NB4 (cell line): ENCODE measurements at regions not wholly inside any gene's neighbourhood (a gene's known extent, or its start where the extent isn't known, plus 50 kb on each side); places are given as distances from the start of the nearest gene placed in this dataset.

Source experiments
- DNase-seq: peaks from one replicate; pipeline ENCODE4 v3.0.0; 2010; ENCODE audit warnings: low read depth
- H3K4me3 ChIP-seq: one replicate; pipeline ENCODE4 v1.5.1; 2011; ENCODE audit warnings: mild to moderate bottlenecking, low read depth, low read length, moderate library complexity
- MYC ChIP-seq: IDR thresholded peaks from 2 replicates; pipeline ENCODE4 v1.6.1; 2011; ENCODE audit warnings: low read depth, low read length
- POLR2A ChIP-seq: IDR thresholded peaks from 2 replicates; pipeline ENCODE4 v1.6.1; 2011; ENCODE audit warnings: mild to moderate bottlenecking; ENCODE audit not compliant: insufficient read length; ENCODE audit errors: extremely low read depth
- TF ChIP-seq, protein P1 (sequence below): IDR thresholded peaks from one replicate; pipeline ENCODE4 v1.5.1; 2012; ENCODE audit warnings: low read depth, low read length
- TF ChIP-seq, protein P2 (sequence below): IDR thresholded peaks from 2 replicates; pipeline ENCODE4 v1.6.1; 2011; ENCODE audit warnings: low read depth, low read length

DNA sequence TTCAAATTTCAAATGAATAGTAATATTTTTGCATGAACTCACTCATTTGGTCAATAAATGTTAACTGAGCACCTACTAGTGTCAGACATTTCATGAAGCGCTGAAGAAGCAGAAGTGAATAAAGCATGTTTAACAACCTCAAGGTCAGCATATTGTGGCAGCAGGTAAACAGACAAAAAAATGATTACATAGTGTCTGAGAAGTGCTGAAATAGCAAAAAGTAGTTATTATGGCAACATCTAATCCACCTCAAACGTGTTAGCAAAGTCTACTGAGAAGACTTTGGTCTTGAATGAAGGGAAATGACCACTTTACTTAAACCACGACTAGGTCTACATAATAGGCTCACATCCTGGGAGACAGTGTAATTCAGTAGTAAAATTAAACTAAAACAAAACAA lies 452.2 kb upstream of the LRATD1 start:
- H3K4me3 ChIP-seq, result no peak overlapping the region
- no peak for TF ChIP-seq POLR2A
- TF ChIP-seq, protein P1, sequence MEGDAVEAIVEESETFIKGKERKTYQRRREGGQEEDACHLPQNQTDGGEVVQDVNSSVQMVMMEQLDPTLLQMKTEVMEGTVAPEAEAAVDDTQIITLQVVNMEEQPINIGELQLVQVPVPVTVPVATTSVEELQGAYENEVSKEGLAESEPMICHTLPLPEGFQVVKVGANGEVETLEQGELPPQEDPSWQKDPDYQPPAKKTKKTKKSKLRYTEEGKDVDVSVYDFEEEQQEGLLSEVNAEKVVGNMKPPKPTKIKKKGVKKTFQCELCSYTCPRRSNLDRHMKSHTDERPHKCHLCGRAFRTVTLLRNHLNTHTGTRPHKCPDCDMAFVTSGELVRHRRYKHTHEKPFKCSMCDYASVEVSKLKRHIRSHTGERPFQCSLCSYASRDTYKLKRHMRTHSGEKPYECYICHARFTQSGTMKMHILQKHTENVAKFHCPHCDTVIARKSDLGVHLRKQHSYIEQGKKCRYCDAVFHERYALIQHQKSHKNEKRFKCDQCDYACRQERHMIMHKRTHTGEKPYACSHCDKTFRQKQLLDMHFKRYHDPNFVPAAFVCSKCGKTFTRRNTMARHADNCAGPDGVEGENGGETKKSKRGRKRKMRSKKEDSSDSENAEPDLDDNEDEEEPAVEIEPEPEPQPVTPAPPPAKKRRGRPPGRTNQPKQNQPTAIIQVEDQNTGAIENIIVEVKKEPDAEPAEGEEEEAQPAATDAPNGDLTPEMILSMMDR, result no peak
- TF ChIP-seq MYC, result no peak
- TF ChIP-seq, protein P2, sequence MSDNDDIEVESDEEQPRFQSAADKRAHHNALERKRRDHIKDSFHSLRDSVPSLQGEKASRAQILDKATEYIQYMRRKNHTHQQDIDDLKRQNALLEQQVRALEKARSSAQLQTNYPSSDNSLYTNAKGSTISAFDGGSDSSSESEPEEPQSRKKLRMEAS, result no peak
- DNase-seq, result no peak

DNA sequence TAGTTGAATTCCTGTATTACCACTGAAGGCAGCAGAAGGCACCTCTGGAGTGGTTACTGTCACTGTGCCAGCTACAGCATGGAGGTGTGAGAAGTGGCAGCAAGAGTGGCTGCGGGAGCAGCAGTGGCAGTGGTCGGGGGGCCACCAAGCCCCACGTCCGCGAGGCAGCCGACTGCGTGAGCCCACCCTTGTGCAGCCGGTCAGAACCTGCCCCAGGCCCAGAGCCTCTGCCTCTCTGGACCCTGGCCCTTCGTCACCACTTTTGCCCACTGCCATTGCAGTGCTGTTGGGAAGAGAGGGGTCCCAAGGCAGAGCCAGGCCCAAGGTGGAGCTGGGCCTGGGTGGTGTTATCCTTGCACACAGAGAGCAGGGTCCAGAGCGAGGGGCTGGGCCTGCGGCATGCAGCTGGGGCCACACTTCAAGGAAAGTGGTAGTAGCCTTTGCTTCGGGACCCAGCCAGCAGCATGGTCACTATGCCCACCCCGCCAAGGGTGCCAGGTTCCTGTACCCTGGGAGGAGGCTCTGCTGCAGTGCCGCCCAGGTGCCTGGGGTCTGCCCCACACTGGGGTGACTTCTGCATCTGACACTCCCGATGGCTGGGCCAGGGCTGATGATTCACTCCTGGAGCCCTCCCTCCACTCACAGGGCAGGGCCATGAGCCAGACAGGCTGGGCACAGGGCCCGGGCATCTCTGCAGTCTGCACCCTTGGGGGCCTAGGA lies 450.1 kb upstream of the LRATD1 start:
- TF ChIP-seq POLR2A (no peak), MYC (no peak)
- TF ChIP-seq, protein P1, result no peak
- TF ChIP-seq, protein P2, result no peak
- DNase-seq, result no peak
- no peak overlapping the region for H3K4me3 ChIP-seq

DNA sequence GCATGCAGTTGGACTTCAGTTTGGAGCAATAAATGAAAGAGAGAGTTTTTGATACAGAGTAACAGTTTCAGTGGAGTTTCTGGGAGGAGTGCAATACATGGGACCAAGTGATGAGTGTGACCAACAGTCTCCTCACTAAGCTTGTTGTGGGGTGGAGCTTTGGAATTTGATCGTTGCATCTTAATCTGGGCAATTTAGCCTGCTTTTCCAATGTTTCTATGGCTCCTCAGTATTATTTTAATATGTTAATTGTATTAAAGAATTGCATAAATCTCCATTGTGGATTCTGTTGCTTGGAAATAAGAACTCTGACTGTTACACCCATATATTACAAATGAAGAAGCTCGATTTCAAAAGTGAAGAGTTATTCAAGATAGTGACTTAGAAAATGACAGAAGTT lies 446.6 kb upstream of the LRATD1 start:
- no peak for TF ChIP-seq POLR2A
- TF ChIP-seq, protein P1, result no peak
- no peak for TF ChIP-seq MYC
- TF ChIP-seq, protein P2, result no peak
- H3K4me3 ChIP-seq, result no peak overlapping the region
- no peak for DNase-seq

DNA sequence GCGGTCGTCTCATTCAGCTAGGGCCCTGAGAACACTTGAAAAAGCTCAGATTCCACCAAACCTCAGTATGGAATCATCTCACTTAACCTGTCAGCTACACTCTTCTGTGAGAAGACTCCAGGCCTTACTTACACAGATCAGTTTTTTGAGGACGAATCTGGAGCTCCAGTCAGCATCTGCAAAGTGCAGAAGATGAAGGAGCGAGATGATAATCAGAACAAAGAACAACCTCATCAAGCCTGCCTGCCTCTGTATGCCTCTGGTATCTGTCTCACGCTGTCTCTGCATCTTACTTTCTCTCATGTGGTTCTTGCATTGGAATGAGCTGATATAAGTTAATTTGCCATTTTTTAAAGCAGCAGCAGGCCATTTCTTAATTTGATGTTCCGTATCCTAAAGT lies 444.1 kb upstream of the LRATD1 start:
- TF ChIP-seq, protein P2, result no peak
- no peak for TF ChIP-seq POLR2A
- TF ChIP-seq, protein P1, result no peak
- no peak for TF ChIP-seq MYC
- H3K4me3 ChIP-seq, result no peak overlapping the region
- DNase-seq, result no peak

DNA sequence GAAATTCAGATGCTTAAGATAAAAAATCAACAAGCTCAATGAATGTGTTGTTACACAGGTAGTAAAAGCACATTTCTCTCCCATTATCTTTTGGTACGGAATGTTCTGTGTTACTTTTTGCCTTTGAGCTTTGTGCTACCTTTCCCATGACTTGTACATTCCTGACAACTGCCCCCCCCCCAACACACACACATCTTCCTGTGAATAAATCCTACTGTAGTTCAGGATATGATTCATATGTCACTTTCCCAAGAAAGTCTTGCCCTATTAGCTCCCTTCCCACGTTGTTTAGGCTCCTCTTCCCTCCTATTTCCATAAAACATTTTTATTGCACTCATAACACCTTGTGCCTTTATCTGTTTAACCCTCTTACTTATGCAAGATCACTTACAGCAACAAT lies 442.6 kb upstream of the LRATD1 start:
- TF ChIP-seq, protein P1, result no peak
- H3K4me3 ChIP-seq, result no peak overlapping the region
- DNase-seq, result no peak

DNA sequence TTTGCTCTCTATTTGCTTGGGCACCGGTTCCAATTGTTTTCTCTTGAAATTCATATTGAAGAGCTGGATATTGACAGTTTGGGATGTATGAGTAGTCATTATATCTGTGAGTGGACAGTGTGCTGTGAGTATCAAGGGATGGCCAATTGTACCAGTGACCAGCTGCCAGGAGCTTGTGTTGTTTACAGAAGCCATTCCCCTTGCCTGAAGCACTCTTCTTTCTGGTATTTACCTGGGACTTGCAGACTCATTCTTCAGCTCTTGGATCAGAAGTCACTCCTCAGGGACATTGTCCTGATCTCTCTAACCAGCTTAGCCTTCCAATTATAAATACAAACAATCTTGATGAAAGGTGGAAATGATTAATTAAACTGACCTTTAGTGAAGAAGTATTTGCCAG lies 438.3 kb upstream of the LRATD1 start:
- no peak for DNase-seq
- no peak for TF ChIP-seq POLR2A
- no peak for TF ChIP-seq MYC
- TF ChIP-seq, protein P1, result no peak
- TF ChIP-seq, protein P2, result no peak
- H3K4me3 ChIP-seq, result no peak overlapping the region
